ENCODE measurements at regions not wholly inside any gene's neighbourhood (a gene's known extent, or its start where the extent isn't known, plus 50 kb on each side); places are given as distances from the start of the nearest gene placed in this dataset.
A peak's percentile ranks its signal among the peaks of the same experiment; 100 is the strongest.

DNA sequence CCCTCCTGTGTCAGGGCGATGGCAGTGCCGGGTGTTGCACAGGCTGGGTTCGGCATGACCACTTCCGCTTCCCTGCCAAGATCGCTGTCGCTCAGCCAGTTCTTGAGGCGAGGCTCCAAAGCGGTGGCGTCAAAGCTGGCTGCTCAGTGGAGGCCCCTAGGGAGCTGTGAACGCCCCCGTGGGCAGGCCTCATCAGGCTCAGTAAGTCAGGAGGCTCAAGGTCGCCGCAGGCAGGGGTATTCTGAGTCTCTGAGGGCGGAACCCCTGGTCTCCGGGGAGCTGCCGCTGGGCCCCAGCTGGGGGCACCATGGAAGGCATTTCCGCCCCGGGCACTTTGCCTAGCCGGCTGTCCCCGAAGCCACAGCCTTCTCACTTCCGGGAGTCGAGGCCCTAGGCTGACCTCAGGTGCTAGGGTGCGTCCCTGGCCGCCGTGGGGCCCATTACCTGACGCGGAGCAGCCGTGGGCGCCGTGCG, 210.4 kb downstream of the SOCS6 start:
- DNase-seq = no peak

DNA sequence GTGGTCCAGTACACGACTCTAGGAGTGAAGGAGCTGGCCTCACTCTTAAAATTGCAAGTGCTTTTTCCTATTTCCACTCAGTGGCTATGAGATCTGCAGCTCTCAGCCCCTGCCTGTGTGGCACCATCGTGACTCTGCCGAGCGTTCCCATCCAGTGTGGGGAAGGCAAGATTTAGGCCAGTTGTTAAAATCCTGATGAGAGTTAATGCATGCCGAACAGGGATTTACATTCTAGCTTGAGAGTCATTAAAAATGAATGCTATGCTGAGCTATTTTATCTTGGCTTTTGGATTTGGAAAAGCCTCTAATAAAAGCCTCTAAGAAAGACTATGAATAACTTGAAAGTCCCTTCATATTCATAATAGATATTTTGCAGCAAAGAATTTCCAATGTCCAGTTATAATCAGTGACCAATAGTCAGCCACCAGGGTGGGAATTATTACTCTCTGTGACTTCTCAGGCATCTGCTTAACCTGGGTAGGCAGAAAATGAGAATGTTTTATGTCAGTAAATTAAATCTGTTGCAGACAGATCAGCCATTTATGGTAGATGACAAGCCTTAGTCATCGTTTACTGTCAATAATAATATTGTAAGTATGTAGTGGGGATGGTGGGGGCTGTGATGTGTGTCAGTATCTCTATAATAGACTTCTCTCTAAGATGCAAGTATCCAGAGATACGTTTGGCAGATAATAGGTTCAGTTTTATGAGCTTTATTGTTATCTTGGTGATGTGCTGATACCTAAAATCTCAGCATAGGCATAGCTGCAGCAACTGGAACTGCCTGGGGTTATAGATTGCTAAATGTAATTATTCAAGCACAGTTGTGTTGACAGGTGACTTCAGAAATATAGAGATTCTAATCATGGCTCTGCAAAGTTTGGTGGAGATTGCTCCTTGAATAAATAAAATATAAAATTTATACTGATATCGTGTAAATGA, 207.8 kb downstream of the SOCS6 start:
- DNase-seq = no peak

DNA sequence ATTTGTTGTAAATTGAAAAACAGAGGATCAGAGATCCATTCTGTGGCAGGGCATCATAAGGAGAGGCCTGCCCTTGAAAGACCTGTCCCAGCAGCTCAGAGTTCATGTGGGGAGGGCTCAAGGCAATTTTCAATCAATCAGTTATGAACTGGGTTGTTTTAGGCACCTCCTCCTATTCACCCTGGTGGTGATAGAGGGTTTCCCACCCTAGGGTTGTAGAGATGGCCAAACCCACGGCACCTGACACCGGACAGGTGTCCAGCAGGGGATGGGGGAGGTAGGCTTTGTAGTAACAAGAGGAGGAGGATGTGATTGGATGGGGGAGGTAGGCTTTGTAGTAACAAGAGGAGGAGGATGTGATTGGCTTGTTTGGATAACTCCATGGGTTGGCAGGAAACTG, 205.7 kb downstream of the SOCS6 start:
- DNase-seq = no peak

DNA sequence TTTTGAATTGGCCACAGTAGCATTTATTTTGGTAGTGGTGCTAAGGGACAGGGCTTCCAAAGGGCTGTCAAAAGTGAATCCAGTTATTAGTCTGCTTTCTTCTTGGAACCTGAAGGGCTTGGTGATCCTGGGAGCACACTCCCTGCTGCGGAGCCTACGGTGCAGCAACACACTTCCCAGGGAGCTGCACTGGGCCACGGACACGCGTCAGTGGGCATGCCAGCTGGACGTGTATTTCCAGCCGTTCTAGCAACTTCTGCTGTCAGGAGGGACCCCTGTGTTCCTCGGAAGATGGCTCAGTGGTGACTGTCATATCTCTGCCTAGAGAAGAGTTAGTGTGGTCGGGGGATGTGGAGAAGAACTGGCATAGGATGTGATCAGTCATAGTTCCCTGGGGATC, 204.6 kb downstream of the SOCS6 start:
- DNase-seq = no peak

DNA sequence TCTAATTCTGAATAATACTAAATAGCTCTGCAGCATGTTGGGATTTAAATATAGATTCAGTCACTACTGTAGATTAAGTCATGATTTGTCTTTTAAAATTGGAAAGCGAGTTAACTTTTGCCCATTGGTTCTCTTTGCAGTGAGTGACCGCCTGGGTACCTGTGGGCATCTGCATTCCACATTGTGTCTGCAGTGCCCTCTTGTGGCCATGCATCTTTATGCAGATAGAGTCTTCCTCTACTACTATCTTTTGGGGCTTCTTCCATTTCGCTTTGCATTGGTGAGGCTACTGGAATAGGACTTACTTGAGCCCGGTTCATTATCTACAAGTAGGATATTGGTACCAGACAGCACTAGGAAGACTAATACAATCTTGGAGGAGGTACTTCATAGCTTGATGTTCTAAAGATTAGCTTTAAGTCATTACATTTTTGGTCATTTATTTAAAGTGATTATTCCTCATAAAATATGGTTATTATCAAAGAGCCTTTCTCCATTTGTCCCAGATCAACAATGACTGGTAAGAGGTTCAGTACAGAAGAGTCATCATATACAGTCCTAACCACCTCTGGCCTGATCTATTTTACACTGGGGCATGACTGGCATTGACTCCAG, 203.0 kb downstream of the SOCS6 start:
- peak; percentile 27 for DNase-seq

DNA sequence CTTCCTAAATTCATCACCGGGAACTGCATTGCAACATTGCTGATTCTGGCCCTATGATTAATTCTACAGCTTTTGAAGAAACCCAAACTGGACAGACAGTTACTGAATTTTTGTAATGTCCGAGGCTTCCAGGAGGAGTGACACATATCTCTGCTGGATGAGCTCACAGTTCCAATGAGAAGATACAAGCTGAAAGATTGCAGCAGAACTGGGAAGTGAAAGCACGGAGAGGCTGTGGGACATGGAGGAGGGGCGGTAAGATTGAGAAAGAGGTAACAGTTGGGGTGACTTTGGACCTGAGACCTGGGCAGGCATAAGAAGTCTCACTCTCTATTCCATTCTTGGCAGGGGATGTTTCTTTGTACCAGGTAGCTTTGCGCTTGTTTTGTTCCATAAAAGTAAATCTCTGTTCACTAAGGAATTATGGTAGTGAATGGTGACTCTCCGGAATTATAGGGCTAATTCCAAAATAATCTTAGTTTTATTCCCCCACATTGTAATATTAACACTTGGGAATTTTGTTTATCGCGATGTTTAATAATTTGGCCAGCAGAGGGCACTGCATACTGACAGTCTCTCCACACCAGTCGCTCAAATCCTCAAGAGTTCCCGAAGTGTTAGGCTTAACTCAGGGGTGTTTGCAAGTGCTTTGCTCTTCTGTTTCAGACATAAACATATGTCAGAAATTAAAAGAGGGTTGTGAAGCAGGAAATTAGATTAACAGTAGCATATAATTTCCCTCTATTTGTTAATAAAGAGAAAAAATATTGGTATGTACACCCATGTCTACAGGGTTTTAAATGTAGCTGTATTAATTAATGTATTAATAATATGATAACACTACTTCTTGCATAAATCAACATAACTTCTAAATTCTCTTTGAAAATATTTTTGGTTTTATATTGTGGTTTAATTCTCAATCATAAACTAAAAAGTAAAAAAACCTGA, 201.4 kb downstream of the SOCS6 start:
- peak; percentile 52 for DNase-seq

DNA sequence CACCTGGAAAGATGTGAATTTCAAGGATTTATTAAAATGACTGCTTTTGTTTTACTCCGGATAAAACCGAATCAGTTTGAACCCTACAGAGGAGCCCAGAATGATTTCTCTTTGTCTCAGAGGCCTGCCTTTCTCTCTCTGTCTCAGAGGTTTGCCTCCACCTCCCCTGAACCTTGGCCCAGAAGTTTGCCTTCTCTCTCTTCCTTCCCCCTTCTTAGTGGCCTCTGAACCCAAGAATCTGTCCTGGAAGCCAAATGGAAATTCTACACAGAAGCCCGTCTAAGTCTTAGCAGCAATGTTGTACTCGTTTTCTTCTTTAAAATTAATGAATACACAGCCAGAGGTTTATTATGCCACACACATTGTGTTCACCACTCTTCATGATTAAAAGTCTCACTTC, 200.7 kb downstream of the SOCS6 start:
- no peak for DNase-seq

DNA sequence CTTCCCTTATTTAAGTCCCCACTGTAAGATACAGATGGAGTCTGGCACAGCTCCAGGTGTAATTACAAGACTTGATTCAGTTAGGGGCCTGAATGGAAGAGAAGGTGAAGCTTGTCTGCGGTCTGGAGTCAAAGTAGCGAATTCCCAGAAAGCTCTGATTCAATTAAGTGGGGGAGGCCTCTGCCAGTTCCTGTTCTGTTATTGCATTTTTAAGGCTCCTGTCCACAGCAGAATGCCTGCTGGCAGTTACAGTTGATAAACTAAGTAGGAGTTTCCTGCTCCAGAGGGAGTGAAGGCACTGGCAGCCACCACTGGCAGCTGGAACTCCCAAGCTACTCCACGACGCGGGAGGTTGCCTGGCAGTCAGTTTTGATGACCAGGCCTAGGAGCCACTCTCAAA, 181.1 kb downstream of the SOCS6 start:
- DNase-seq = peak; percentile 24

DNA sequence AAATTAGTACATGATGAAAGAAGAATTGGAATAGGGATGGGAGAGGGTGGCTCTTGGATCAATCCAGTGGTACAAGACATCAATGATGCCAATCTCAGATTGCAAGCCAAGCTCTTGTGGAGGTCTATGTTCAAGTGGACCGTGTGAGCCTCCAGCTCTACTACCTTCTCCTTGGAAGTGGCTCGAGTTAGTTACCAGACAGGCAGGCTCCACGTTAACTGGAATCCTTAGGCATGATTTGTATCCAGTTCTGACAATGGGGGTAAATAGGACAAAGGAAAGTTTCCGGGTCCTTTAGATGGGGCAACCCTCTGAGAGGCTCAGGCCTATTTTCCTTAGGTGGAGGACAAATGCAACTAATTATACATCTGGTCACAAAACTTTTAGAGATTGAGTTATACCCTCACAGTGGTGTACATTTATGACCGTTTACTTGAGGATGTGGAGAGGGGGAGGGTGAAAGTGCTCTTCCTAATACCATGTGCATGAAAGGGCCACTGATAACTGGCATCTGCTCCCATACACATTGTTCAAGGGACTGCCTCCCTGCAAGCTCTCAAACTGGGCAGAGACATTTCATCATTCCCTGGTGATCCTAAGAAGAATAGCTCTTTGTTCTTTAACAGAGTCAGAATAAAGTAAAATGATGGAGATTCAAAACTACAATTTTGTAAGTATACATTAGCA, 180.2 kb downstream of the SOCS6 start:
- DNase-seq = no peak

DNA sequence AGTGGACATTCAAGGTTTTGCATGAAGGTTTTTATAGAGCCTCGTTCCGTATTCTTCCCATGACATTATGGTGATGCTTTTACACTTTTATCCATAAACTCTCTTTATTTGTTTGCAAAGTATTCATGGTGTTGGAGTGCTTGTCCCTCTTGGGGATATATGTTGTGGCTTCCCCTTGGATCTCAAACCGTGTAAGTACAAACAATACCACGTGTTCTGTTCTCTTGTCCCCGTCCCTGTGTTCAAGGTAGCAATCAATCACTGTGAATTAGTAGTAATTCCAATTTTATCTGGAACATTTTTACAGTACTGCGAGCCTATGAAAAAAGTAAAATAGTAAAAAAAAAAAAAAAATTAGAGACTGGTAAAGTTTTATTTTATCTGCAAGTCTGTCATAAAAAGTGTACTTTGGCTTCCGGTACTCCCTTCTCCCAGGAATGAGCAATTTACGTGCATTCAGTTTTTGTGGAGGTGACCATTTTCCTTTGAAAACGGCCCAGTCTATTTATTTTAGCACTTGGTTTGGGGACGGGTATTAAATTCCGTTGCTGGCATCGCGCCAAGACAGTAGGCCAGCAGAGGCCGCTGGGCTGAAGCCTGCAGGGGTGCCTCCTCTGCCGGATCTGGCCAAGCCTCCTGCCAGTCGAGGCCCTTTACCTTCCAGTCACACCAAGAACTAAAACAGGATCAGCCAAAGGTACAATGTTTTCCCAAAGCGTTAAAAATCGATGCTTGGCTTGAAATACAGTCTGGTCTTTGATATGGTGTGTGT, 175.7 kb downstream of the SOCS6 start:
- peak; percentile 79 for DNase-seq

DNA sequence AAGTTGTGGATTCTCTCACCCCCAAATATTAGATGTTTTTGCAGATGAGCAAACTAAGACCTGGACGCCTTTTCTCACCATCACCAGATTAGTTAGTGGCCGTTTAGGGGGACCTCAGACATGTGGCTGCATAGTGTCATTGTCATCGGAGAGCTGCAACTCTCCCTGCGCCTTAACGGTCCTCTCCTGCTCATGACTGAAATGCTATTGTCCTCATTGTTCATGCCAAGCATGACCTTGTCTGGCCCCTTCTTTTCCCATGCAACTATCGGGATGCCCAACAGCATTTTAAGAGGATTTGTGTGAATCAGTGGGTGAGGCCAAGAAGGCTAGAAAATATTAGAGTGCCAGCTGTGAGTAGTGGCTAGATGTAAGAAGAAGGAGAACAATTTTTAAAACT, 174.2 kb downstream of the SOCS6 start:
- DNase-seq = no peak

DNA sequence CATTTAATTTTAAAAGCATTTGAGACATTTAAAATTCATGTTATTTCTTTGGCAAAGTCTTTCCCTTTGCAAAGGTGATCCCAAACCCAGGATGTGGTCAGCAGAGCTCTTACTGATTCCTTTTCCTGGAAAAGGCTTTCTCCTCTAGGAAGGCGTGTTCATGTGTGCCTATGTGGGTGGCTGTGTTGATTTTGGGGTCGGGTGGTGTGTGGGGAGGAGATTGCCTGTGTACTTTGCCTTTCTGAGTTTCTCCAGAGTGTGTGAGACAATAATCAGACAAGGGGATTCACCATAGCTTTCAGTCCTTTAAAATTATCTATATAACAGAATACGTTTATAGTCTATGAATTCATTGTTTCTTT, 173.2 kb downstream of the SOCS6 start:
- DNase-seq = no peak

DNA sequence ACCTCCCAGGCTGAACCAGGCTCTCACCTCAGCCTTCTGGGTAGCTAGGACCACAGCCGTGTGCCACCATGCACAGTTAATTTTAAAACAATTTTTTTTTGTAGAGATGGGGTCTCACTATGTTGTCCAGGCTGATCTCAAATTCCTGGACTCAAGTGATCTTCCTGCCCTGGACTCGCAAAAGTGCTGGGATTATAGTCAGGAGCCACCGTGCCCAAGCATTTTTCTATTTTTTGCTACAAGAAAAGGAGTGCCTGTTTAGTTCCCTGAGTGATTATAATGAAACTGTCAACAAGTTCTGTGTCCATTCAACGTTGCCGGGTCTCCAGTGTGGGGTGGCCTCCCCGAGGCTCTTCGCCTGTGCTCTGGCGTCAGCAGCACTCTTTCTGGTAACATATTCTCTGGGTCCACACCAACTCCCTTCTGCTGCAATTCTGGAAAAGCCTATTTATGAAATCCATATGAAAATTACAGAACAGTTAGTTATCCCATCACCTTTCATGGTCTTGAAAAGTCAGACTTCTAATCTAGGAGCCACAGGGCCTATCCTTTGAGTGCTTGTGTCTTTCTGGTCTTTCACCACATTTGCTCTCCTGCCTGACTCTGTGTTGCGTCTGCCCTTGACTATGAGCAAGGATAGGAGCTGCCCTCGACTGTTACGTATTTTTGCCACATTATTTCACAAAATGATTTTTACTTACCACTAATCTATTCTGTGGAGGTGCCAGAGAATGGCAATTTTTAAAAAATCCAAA, 172.7 kb downstream of the SOCS6 start:
- DNase-seq = no peak

DNA sequence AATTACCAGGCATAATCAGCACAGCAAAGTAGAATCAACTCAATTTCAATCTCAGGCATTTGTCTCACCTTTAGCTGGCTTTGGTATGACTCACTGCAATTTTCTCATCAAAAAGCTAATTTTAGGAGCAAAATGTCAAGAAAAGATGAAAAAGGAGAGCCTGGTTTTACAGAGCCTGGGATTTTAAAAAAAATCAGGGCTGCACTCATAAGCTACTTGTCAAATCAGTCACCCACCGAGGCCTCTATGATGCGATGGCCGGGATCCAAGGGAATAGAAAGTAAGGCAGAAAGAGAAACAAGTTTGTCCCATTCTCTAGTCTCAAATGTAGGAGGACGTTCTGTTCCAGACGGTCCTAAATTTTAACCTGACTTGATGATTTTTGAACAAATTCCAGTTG, 170.9 kb downstream of the SOCS6 start:
- DNase-seq = no peak

DNA sequence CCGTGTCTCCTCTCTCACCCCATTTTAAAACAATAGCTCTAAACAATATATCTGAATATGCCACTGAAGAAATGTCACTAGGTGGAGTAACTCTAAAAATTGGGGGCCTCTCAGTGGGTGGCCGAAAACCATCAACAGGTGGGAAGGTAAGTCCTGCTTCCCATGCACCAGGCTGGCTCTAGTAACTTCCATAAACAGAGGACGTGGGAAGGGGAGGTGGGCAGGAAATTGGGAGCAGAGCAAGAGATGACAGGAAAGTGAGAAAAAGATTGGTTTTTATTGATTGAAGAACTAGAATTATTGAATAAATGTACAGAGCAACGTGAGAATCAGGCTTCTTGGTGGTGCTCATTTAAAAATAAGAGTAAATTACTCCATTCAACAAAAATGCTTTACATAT, 170.4 kb downstream of the SOCS6 start:
- no peak for DNase-seq

DNA sequence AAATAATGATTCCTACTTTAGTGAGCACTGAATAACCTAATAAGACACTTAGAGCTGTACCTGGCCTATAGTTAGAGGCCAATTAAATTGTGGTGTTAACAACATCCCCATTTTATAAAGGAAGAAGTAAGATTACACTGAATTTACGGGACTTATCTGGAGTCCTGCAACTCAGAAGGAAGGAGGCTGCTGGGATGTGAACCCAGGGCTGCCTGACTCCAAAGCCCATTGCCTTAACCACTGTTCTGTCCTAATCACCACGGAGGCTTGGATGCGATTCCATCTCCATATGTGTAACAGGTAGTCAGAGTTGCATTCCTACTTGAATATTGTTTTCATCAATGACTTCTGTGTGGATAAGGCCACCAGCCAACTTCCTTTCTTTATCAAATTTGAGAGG, 168.9 kb downstream of the SOCS6 start:
- no peak for DNase-seq

DNA sequence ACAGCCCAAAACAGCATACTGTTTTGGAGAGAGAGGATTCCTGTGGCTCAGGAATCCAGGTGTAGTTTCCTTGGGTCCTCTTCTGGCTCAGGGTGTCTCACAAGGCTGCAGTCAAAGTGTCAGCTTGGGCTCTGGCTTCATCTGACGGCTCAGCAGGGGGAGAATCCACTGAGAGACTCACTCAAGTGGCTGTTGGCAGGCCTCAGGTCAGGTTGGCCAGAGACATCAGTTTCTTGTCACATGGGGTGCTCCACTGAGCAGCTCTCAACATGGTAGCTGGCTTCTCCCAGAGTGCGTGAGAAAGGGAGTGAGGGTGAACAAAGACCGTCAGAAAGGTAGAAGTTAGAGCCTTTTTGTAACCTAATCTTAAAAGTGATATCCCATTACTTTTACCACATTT, 168.4 kb downstream of the SOCS6 start:
- DNase-seq = no peak

DNA sequence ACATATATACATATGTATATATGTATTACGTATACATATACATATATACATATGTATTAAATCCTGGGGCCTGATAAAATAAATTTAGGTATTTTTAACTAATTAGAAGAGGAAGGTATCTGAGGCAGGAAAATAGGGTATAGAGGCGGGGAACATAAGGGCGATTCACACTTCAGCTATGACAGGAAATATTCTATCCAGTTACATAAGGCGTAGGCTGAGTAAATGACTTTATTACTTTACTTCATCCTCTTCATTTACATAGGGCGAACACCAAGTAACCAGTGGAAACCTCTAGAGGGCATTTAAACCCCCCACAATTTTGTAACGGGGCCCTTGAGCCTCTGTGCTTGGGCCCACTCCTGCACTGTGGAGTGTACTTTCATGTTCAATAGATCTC, 167.5 kb downstream of the SOCS6 start:
- no peak for DNase-seq

DNA sequence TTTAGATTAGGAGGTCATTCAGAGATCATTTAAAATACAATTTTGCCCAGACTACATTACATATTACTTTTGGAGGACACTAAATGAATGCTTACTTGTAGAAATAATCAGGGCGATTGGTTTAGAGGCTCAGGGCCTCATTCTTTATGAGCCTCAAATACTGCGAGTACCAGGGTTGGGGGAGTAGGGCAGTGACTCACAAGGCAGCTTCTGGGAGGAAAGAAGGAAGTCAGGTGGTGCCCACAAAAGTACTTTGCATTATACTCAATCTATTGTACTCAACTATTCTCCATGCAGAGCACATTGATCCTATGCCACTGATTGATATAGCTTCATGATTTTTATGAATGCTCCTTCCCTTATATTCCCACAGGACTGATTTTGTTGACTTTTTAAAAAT, 166.9 kb downstream of the SOCS6 start:
- no peak for DNase-seq

DNA sequence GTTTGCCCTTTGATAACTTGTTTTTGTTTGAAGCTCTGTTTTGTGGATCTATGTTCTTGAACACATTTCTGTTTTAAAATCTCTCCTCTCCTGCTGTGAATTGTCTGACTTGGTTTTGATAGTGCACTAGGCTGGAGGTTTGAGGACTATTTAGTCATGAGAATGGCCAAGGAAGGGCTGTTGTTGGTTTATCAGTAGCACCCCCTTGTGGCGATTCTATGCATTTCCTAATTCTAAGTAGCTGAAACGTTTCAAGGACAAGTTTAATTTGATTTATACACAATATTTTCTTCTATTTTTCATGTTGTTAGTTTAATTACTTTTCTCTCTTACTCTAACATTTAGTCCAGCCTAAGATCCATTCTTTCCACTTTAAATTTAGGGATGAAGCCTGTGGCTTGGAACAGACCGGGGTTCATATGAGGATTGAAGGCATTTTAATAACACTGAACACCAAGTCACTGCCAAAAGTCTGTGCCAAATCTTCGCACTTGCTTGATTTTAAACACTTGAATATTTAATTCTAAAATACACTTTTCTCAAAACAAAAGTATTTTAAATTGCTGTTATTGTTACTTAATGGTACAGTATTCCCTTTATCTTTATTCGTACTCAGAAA, 166.0 kb downstream of the SOCS6 start:
- DNase-seq = peak; percentile 44

Data from left kidney (tissue), 1 donor.